NCI-H1092 treated with DMSO at 0.1 percent for 48 hours (cell line): ENCODE measurements at regions not wholly inside any gene's neighbourhood (a gene's known extent, or its start where the extent isn't known, plus 50 kb on each side); places are given as distances from the start of the nearest gene placed in this dataset.
"Not testable (repeated sequence)": the region's sequence is repeated elsewhere in the genome, so short reads cannot be mapped to it uniquely, and the experiment has no call there.

Experiments
- DNase-seq: peaks from one replicate; lab custom pipeline; 2025; lab: John Stamatoyannopoulos, UW

- no peak for DNase-seq
These were observed 395.0 kb downstream of the ZEB2 start for GRCh38 chr2:144124882-144125281.

GRCh38 chr2:144120487-144120886 is 399.4 kb downstream of the ZEB2 start:
- no peak for DNase-seq

- no peak for DNase-seq
These were observed 402.8 kb downstream of the ZEB2 start for GRCh38 chr2:144117086-144117485.

GRCh38 chr2:144115739-144116291 is 404.1 kb downstream of the ZEB2 start:
- DNase-seq: no peak

- no peak for DNase-seq
These were observed 405.2 kb downstream of the ZEB2 start for GRCh38 chr2:144114760-144115159.

- no peak for DNase-seq
These were observed 408.5 kb downstream of the ZEB2 start for GRCh38 chr2:144111437-144111836.

- DNase-seq: not testable (repeated sequence)
These were observed 413.8 kb downstream of the ZEB2 start for GRCh38 chr2:144106104-144106503.

GRCh38 chr2:144102386-144102785 is 417.5 kb downstream of the ZEB2 start:
- no peak for DNase-seq

GRCh38 chr2:144099780-144100377 is 420.0 kb downstream of the ZEB2 start:
- DNase-seq: no peak

- no peak for DNase-seq
These were observed 420.6 kb downstream of the ZEB2 start for GRCh38 chr2:144099340-144099739.

GRCh38 chr2:144097440-144098225 is 422.3 kb downstream of the ZEB2 start:
- DNase-seq: no peak

- no peak for DNase-seq
These were observed 423.4 kb downstream of the ZEB2 start for GRCh38 chr2:144096531-144096930.

GRCh38 chr2:144094408-144095151 is 425.3 kb downstream of the ZEB2 start:
- DNase-seq: no peak

GRCh38 chr2:144091622-144092021 is 428.3 kb downstream of the ZEB2 start:
- DNase-seq: no peak

- DNase-seq: no peak
These were observed 431.1 kb downstream of the ZEB2 start for GRCh38 chr2:144088863-144089262.

GRCh38 chr2:144086965-144087364 is 433.0 kb downstream of the ZEB2 start:
- DNase-seq: no peak

GRCh38 chr2:144085016-144085415 is 434.9 kb downstream of the ZEB2 start:
- DNase-seq: no peak

- DNase-seq: no peak
These were observed 435.7 kb downstream of the ZEB2 start for GRCh38 chr2:144084114-144084661.

- DNase-seq: no peak
These were observed 436.7 kb downstream of the ZEB2 start for GRCh38 chr2:144083211-144083610.

GRCh38 chr2:144082777-144083176 is 437.1 kb downstream of the ZEB2 start:
- DNase-seq: no peak

GRCh38 chr2:144082327-144082726 is 437.6 kb downstream of the ZEB2 start:
- DNase-seq: no peak

- no peak for DNase-seq
These were observed 438.6 kb downstream of the ZEB2 start for GRCh38 chr2:144081272-144081671.
